OCI-LY1 (cell line): ENCODE measurements at regions not wholly inside any gene's neighbourhood (a gene's known extent, or its start where the extent isn't known, plus 50 kb on each side); places are given as distances from the start of the nearest gene placed in this dataset.

Source experiments
- EZH2 ChIP-seq: fragments of 200-600 bp; sonication (generic), shearing (Covaris generic); IDR thresholded peaks from 2 replicates; pipeline ENCODE4 v1.8.0; 2017; ENCODE audit warnings: borderline replicate concordance, mixed run types, mild to moderate bottlenecking, antibody characterized with exemption, low read length, moderate library complexity, mixed read lengths
- TF ChIP-seq, protein P1 (sequence below): fragments of 200-600 bp; sonication (generic), shearing (Covaris generic); IDR thresholded peaks from 2 replicates; pipeline ENCODE4 v1.5.1; 2017; ENCODE audit warnings: mild to moderate bottlenecking, antibody characterized with exemption, low read length, moderate library complexity, mixed read lengths

DNA sequence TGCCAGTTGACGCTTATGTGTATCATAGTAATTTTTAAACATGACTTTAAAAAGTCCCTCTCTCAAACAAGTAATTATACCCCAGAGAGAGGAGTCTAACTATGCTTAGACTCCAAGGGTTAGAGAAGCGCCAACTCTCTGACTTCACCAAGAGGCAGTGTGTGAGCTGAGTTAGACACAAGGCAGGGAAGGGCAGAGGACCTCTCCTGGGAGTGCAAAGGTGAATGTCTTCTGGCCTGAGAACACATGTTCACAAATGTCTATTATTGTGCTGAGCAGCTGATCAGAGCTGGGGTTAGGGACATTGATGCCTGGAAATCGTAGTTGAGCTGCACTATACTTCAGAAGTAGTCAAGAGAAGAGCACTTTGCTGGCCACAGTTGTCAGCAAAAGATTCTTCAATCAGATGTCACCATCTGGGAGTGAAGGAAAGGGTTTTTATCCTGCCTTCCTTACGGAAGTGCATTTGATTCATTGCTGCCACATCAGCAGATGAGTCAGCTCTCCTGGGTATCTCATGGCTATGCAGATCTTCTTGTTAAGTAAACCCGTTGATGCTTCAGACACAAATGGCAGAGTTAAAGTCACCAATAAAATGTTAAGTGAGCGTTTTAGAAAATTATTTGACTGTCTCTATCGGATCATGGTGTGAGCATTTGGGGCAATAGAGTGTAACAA lies 283.2 kb upstream of the ARGLU1 start:
- TF ChIP-seq, protein P1, sequence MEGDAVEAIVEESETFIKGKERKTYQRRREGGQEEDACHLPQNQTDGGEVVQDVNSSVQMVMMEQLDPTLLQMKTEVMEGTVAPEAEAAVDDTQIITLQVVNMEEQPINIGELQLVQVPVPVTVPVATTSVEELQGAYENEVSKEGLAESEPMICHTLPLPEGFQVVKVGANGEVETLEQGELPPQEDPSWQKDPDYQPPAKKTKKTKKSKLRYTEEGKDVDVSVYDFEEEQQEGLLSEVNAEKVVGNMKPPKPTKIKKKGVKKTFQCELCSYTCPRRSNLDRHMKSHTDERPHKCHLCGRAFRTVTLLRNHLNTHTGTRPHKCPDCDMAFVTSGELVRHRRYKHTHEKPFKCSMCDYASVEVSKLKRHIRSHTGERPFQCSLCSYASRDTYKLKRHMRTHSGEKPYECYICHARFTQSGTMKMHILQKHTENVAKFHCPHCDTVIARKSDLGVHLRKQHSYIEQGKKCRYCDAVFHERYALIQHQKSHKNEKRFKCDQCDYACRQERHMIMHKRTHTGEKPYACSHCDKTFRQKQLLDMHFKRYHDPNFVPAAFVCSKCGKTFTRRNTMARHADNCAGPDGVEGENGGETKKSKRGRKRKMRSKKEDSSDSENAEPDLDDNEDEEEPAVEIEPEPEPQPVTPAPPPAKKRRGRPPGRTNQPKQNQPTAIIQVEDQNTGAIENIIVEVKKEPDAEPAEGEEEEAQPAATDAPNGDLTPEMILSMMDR = no peak
- TF ChIP-seq EZH2 = no peak
